Mammary epithelial cell (primary cell): ENCODE measurements at regions not wholly inside any gene's neighbourhood (a gene's known extent, or its start where the extent isn't known, plus 50 kb on each side); places are given as distances from the start of the nearest gene placed in this dataset.

Experiments
- CTCF ChIP-seq, 2 donors: IDR thresholded peaks in 1 of 2; conservative IDR thresholded peaks in 1 of 2; 2 replicates each; pipeline ENCODE4 v1.5.1; 2011 to 2012; ENCODE audit warnings: inconsistent platforms in 2 of 2, low read length in 2 of 2, mild to moderate bottlenecking in 2 of 2, control low read depth in 1 of 2, low read depth in 1 of 2; ENCODE audit not compliant: insufficient read depth in 1 of 2; ENCODE audit errors: extremely low read depth in 1 of 2
- EZH2 ChIP-seq: IDR thresholded peaks from 2 replicates; pipeline ENCODE4 v1.6.1; 2012; ENCODE audit warnings: low read length, inconsistent platforms, borderline replicate concordance

GRCh38 chr3:6189384-6189783 lies 671.5 kb upstream of the GRM7 start:
- TF ChIP-seq CTCF (conservative IDR thresholded peaks at IDR 0.05 in 1 of 2, IDR thresholded peaks at IDR 0.05 in 1 of 2; ENCODE audit: extremely low read depth in 1 of 2, insufficient read depth in 1 of 2, low read depth in 1 of 2, low read length in 2 of 2), result no peak
- no peak for TF ChIP-seq EZH2
